Adipocyte (in vitro differentiated cells): ENCODE measurements at regions not wholly inside any gene's neighbourhood (a gene's known extent, or its start where the extent isn't known, plus 50 kb on each side); places are given as distances from the start of the nearest gene placed in this dataset.

ENCODE experiments used
- DNase-seq: peaks from one replicate; pipeline ENCODE4 v3.0.0-alpha.2; 2015; ENCODE audit warnings: low read depth
- H3K27me3 ChIP-seq: replicated peaks from 2 replicates; pipeline ENCODE4 v1.7.0; 2013; ENCODE audit warnings: mild to moderate bottlenecking, low read length, moderate library complexity; ENCODE audit not compliant: control insufficient read depth, insufficient read depth
- H3K36me3 ChIP-seq: 2 replicates; pipeline ENCODE4 v1.7.0; 2013; ENCODE audit warnings: low read length, mild to moderate bottlenecking, moderate library complexity; ENCODE audit not compliant: control insufficient read depth, insufficient read depth, severe bottlenecking
- H3K4me1 ChIP-seq: 2 replicates; pipeline ENCODE4 v1.7.0; 2013; ENCODE audit warnings: mild to moderate bottlenecking, low read length, moderate library complexity; ENCODE audit not compliant: control insufficient read depth, insufficient read depth
- H3K4me3 ChIP-seq: 2 replicates; pipeline ENCODE4 v1.7.0; 2013; ENCODE audit warnings: mild to moderate bottlenecking, low read length, moderate library complexity
- H3K9ac ChIP-seq: 2 replicates; pipeline ENCODE4 v1.7.0; 2013; ENCODE audit warnings: mild to moderate bottlenecking, low read length, moderate library complexity
- H3K9me3 ChIP-seq: 2 replicates; pipeline ENCODE4 v1.7.0; 2013; ENCODE audit warnings: mild to moderate bottlenecking, low read length, moderate library complexity; ENCODE audit not compliant: control insufficient read depth

DNA sequence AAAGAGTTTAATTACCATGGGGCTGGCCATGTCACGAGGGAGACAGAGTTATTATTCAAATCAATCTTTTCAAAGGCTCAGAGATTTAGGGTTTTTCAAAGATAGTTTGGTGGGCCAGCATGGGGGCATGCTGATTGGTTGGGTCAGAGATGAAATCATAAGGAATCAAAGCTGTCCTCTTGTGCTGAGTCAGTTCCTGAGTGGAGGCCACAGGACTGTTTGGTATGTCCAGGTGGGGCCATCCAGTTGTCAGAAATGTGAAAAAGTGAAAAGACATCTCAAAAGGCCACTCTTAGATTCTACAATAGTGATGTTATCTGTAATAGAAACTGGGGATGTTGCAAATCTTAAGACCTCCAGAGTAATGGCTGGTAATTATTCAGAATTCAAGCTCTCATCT lies 288.6 kb downstream of the EN1 start:
- Histone ChIP-seq H3K4me3 (no peak overlapping the region), H3K4me1 (no peaks in the 10 kb centered on the region), H3K27me3 (no peaks in the 10 kb centered on the region), H3K9me3 (no peaks in the 10 kb centered on the region), H3K36me3 (no peaks in the 10 kb centered on the region), H3K9ac (no peak overlapping the region)
- no peak for DNase-seq

DNA sequence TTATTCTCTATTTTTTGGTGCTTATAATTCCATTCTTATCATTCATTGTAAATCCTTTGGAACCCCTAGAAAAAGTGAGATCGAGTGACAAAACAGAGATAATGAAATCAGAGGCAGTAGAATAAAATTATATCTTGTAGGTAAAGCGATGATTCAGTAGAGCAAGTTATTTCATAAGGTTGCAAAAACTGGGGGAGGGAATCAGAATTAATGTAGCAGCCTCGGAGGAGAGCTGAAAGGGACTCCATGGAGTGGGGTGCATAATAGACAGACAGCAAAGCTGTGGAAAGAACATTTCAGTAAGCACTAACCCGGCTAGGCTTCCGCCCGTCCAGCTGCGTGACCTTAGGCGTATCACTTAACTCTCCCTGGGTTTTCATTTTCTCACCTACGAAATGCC lies 289.7 kb downstream of the EN1 start:
- Histone ChIP-seq H3K4me1 (no peaks in the 10 kb centered on the region), H3K4me3 (no peak overlapping the region), H3K36me3 (no peaks in the 10 kb centered on the region), H3K27me3 (no peaks in the 10 kb centered on the region), H3K9ac (no peak overlapping the region), H3K9me3 (no peaks in the 10 kb centered on the region)
- DNase-seq: no peak

DNA sequence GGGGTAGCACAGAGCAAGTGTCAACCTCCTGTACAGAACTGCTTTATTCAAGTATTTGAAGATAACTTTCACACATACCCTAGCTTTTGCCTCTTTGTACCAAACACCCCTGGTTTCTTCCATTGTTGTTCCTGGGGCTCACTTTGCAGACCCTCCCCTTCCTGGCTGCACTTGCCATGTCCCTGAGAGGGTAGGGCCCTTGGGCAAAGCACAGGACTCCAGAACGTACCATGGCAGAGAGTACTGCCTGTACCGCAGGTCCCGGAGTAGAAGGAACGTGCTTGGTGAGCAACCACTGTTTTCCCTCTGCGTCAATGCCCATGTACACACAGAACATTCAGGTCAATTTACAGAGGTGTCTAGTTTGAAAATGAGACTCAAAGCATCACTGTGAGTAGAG lies 290.4 kb downstream of the EN1 start:
- H3K36me3 ChIP-seq: no peaks in the 10 kb centered on the region
- no peaks in the 10 kb centered on the region for H3K4me1 ChIP-seq
- H3K27me3 ChIP-seq: no peaks in the 10 kb centered on the region
- no peaks in the 10 kb centered on the region for H3K9me3 ChIP-seq
- no peak overlapping the region for H3K9ac ChIP-seq
- DNase-seq: no peak
- H3K4me3 ChIP-seq: no peak overlapping the region

DNA sequence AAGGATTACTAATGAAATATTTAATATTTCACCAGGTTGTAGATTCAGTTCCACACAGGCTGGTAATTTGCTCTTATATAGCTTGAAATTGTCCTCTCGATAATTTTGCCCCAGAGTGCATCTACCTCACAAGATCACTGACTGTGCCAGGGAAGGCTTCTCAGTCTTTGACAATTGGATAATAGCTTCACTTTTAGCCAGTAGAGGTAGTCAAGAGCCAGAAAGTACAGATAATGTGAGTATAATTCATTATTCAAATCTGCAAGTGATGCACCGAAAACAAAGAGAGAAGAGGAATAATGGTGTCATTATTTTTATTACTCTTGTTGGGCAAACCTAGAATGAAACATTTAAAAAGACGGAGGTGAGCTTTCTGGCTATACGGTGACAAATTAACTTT lies 292.8 kb downstream of the EN1 start:
- Histone ChIP-seq H3K36me3 (no peaks in the 10 kb centered on the region), H3K9ac (no peak overlapping the region), H3K4me1 (no peaks in the 10 kb centered on the region)

DNA sequence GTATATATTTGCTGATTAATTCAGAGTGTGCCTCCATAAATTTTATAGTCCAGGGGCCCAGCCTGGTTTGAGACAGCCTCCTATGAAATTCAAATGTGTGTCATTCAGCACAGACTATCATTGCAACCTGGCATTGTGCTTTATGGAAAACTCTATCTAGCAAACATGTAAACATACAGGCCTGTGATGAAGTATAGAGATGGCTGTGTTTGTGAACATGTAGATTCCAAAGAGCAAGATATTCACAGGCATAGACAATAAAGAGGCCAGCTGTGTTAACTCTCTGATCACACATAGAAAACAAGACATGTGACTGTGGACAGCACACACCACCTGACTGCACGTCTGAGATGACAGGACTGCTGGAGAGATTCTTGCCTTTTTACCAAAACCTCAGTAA lies 297.9 kb downstream of the EN1 start:
- Histone ChIP-seq H3K4me1 (no peaks in the 10 kb centered on the region), H3K9ac (no peak overlapping the region), H3K9me3 (no peaks in the 10 kb centered on the region), H3K4me3 (no peak overlapping the region), H3K27me3 (no peaks in the 10 kb centered on the region), H3K36me3 (no peaks in the 10 kb centered on the region)
- DNase-seq: no peak

More for the DNA sequence above, 292.8 kb downstream of the EN1 start:
- no peak overlapping the region for H3K4me3 ChIP-seq
- no peaks in the 10 kb centered on the region for H3K27me3 ChIP-seq
- H3K9me3 ChIP-seq: no peaks in the 10 kb centered on the region
- DNase-seq: peak; percentile 26

DNA sequence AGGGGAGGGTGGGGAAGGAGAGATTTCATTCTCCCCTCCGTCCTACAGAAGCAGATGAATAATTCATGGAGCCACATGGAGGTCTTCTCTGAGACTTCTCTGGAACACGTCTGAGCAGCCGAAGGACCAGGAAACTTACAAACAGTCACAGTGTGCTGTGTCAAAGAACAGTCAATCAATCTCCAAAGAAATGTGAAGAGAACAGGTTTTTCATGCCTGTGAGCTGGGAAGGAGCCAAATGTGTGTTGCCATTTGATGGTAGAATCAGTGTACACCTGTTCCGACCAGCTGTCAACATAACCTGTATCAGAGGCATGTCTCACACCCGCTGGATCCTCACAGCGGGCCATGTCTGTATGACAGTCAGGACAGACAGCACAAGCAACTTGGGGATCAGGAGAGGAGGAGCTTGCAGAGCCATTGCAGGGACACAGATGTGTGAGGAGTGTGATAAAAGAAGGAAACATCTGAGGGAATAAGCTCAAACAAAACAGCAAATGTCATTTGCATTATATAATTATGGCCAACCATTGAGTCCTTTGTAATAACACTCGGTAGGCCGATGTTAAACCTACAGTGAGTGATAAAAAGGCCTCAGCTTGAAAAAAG lies 298.5 kb downstream of the EN1 start:
- Histone ChIP-seq H3K36me3 (no peaks in the 10 kb centered on the region), H3K9me3 (no peaks in the 10 kb centered on the region), H3K9ac (no peak overlapping the region), H3K4me1 (no peaks in the 10 kb centered on the region), H3K27me3 (no peaks in the 10 kb centered on the region), H3K4me3 (no peak overlapping the region)
- DNase-seq: no peak

DNA sequence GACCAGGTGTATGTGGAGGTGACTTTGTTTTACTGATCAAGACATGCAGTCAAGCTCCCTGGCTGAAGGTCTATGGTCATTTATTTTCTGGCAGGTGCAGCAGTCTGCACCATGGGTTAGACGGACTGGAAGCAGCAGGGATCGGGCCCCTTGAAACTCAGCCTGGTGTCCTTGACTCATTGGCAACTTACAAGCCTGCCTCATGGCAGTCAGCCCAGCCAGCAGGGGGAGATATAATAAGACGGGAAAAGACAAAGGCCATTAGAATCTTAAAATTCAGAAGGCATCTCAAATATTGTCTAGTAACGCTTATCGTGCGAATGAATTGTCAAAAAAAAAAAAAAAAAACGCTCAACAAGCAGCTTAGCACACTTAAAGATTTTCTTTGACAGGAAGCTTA lies 308.2 kb downstream of the EN1 start:
- Histone ChIP-seq H3K9ac (no peak overlapping the region), H3K36me3 (no peaks in the 10 kb centered on the region), H3K27me3 (peaks cover 5% of the 10 kb centered on the region), H3K9me3 (no peaks in the 10 kb centered on the region), H3K4me1 (no peaks in the 10 kb centered on the region), H3K4me3 (no peak overlapping the region)
- DNase-seq: peak; percentile 61

DNA sequence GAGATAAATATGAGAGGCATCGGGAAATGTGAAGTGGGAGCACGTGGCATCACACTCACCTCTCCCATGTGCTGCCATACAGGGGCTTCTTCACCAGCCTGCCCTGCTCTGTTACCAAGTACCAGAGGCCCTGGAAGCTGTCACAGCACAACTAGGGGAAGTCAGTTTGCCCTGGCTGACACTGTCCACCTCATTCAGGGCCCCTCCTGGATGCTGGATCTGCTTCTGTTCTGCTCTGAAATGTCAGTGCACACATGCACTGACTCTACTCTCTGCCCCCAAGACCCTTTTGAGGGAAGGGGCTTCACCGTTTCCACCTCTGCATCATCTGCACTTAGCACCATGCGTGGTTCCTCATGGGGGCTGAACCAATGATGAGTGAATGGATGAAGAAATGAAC lies 311.1 kb downstream of the EN1 start:
- no peak overlapping the region for H3K4me3 ChIP-seq
- no peaks in the 10 kb centered on the region for H3K4me1 ChIP-seq
- DNase-seq: no peak
- no peak overlapping the region for H3K9ac ChIP-seq
- peaks cover 5% of the 10 kb centered on the region for H3K27me3 ChIP-seq
- no peaks in the 10 kb centered on the region for H3K36me3 ChIP-seq
- no peaks in the 10 kb centered on the region for H3K9me3 ChIP-seq

DNA sequence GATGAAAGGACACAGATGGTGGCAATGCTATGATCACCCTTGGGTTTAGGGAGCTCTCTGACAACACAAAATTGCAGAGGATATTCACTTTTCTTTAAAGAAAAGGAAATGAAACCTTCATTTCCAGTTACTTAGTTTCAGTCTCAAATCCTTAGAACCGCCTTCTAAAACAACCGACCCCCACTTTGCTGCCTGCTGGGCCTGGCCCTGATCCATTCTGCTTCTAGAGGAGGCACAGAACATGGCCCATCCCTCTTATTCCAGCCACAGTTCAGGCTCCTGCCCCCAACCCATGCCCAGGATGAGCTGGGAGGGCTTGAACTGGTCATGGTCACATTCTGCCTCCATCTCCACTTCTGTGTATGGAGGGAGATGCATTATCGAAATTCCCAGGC lies 311.6 kb downstream of the EN1 start:
- H3K9ac ChIP-seq: no peak overlapping the region
- H3K27me3 ChIP-seq: peaks cover 5% of the 10 kb centered on the region
- no peaks in the 10 kb centered on the region for H3K4me1 ChIP-seq
- H3K36me3 ChIP-seq: no peaks in the 10 kb centered on the region
- no peak for DNase-seq
- no peaks in the 10 kb centered on the region for H3K9me3 ChIP-seq
- no peak overlapping the region for H3K4me3 ChIP-seq

DNA sequence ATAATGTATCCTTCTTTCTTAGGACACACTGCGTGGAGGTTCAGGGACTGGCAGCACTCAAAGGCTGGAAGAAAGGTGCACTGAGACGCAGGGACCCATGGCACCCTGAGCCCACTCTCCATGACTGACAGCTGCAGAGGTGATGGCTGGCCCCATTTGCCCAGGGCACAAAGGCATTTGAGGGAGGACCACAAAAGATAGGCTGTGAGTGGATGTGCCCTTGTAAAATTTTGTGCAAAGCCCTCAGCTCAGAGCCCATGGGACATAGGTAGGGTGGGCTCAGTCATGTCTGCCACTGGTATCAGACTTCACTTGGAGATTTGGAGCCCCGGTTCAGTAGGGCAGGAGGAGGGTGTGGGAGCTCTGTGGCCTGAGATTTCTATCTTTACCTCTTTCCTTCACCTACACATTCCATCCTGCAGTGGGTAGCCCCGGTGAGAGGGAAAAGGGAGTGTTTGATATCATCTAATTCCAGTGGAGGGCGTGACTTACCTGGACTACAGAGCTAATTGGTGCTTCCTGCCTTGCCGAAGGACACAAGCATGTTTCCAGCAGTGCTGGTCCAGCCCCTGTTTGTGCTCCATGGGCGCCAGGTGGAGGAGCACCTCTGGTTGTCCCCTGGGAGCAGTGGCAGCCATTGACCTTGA lies 312.2 kb downstream of the EN1 start:
- no peaks in the 10 kb centered on the region for H3K9me3 ChIP-seq
- no peak overlapping the region for H3K4me3 ChIP-seq

DNA sequence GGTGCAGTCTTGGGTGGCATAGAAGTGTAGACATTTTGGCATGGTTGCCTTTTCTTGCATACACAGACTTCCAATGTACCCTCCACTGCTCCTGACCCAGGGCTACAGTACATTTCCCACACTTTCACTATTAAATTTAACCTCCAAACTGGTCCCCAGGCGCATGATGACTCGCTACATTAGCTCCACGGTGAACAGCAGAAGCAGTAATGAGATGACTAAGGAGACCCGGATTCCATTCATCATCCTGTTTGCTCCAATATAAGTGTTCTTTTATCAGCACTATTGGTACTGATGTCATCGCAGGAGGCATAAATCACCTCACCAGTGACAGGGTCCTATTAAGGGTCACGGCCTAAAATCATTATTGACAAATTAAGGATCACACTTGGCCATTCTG lies 316.5 kb downstream of the EN1 start:
- no peak for DNase-seq
- H3K9ac ChIP-seq: no peak overlapping the region
- H3K4me1 ChIP-seq: no peaks in the 10 kb centered on the region
- no peaks in the 10 kb centered on the region for H3K36me3 ChIP-seq
- H3K27me3 ChIP-seq: peaks cover 35% of the 10 kb centered on the region
- H3K4me3 ChIP-seq: no peak overlapping the region
- H3K9me3 ChIP-seq: peaks cover 21% of the 10 kb centered on the region

More for the DNA sequence above, 312.2 kb downstream of the EN1 start:
- H3K4me1 ChIP-seq: no peaks in the 10 kb centered on the region
- no peaks in the 10 kb centered on the region for H3K36me3 ChIP-seq
- H3K9ac ChIP-seq: no peak overlapping the region
- peaks cover 5% of the 10 kb centered on the region for H3K27me3 ChIP-seq
- DNase-seq: no peak
